Fibroblast of mammary gland (primary cell): ENCODE measurements at regions not wholly inside any gene's neighbourhood (a gene's known extent, or its start where the extent isn't known, plus 50 kb on each side); places are given as distances from the start of the nearest gene placed in this dataset.

ENCODE experiments used
- DNase-seq: peaks from one replicate; pipeline ENCODE4 v3.0.0-alpha.2; 2010; ENCODE audit warnings: low read depth
- H3K4me3 ChIP-seq: 2 replicates; pipeline ENCODE4 v1.5.1; 2011; ENCODE audit warnings: low read depth, mild to moderate bottlenecking, low read length, moderate library complexity; ENCODE audit not compliant: control insufficient read depth
- CTCF ChIP-seq: conservative IDR thresholded peaks from 2 replicates; pipeline ENCODE4 v1.5.1; 2011; ENCODE audit warnings: low read depth, low read length, inconsistent platforms; ENCODE audit not compliant: control insufficient read depth, insufficient read depth

- no peak overlapping the region for H3K4me3 ChIP-seq
- no peak for TF ChIP-seq CTCF
- DNase-seq = no peak
Observed at GRCh38 chr4:130653842-130654241, 1557.9 kb downstream of the C4orf33 start.

GRCh38 chr4:130659320-130659719, 1563.4 kb downstream of the C4orf33 start:
- no peak for TF ChIP-seq CTCF
- DNase-seq = no peak
- no peak overlapping the region for H3K4me3 ChIP-seq

- no peak for DNase-seq
- no peak for TF ChIP-seq CTCF
- no peak overlapping the region for H3K4me3 ChIP-seq
Observed at GRCh38 chr4:130668859-130669258, 1572.9 kb downstream of the C4orf33 start.

GRCh38 chr4:130675266-130675665, 1579.3 kb downstream of the C4orf33 start:
- no peak overlapping the region for H3K4me3 ChIP-seq
- no peak for TF ChIP-seq CTCF
- DNase-seq = no peak

GRCh38 chr4:130689181-130689580, 1593.2 kb downstream of the C4orf33 start:
- no peak for DNase-seq
- no peak overlapping the region for H3K4me3 ChIP-seq
- TF ChIP-seq CTCF = no peak

- DNase-seq = no peak
- no peak for TF ChIP-seq CTCF
Observed at GRCh38 chr4:130698251-130698650, 1602.3 kb downstream of the C4orf33 start.

GRCh38 chr4:130699004-130699403, 1603.1 kb downstream of the C4orf33 start:
- H3K4me3 ChIP-seq = no peak overlapping the region
- TF ChIP-seq CTCF = no peak
- DNase-seq = no peak

More at GRCh38 chr4:130698251-130698650, 1602.3 kb downstream of the C4orf33 start:
- H3K4me3 ChIP-seq = no peak overlapping the region
